ENCODE measurements at regions not wholly inside any gene's neighbourhood (a gene's known extent, or its start where the extent isn't known, plus 50 kb on each side); places are given as distances from the start of the nearest gene placed in this dataset.
A peak's percentile ranks its signal among the peaks of the same experiment; 100 is the strongest.
"Not testable (repeated sequence)": the region's sequence is repeated elsewhere in the genome, so short reads cannot be mapped to it uniquely, and the experiment has no call there.

DNA sequence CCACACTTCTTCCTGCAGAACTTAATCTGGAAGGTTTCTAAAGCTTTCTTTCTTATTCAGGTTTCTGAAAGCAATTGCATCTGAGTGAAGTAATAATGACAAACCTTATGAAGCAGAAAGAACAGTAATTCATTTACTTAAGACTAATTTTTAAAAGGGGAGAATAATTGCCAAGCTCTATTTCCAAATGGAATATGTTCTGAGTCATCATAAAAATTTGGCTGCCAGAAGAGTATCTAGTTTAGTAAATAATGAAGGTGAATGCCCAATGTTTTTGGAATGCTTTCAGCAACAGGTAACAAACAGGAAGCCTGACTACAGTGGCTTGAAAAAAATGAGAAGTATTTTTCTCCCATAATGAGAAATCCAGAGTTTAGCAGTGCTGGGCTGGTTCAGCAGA, 227.3 kb upstream of the TET2 start:
- H3K4me1 ChIP-seq (ENCODE audit: insufficient read depth): no peaks in the 10 kb centered on the region
- H3K27me3 ChIP-seq: no peaks in the 10 kb centered on the region
- no peaks in the 10 kb centered on the region for H4K20me1 ChIP-seq (ENCODE audit: insufficient read depth, poor library complexity, severe bottlenecking)
- DNase-seq (ENCODE audit: low spot score): no peak
- H3K36me3 ChIP-seq (replicated peaks; ENCODE audit: insufficient read depth, low read depth): no peaks in the 10 kb centered on the region
- no peak overlapping the region for H2AFZ ChIP-seq
- H3K4me3 ChIP-seq: no peak overlapping the region
- no peaks in the 10 kb centered on the region for H3K79me2 ChIP-seq
- no peak for TF ChIP-seq CTCF (IDR thresholded peaks at IDR 0.05; ENCODE audit: poor library complexity)
- TF ChIP-seq EZH2 (IDR thresholded peaks at IDR 0.05; ENCODE audit: borderline replicate concordance): no peak
- no peak for TF ChIP-seq EZH2phosphoT487 (IDR thresholded peaks at IDR 0.05; ENCODE audit: low read depth, severe bottlenecking, unreplicated experiment)
- no peak overlapping the region for H3K4me2 ChIP-seq
- no peaks in the 10 kb centered on the region for H3K9me3 ChIP-seq (ENCODE audit: low read depth)
- H3K9me2 ChIP-seq (replicated peaks; ENCODE audit: insufficient read depth): no peaks in the 10 kb centered on the region
- no peak overlapping the region for H3K27ac ChIP-seq

- no peak for TF ChIP-seq EZH2 (IDR thresholded peaks at IDR 0.05; ENCODE audit: borderline replicate concordance)
- no peak for TF ChIP-seq EZH2phosphoT487 (IDR thresholded peaks at IDR 0.05; ENCODE audit: low read depth, severe bottlenecking, unreplicated experiment)
- no peak for TF ChIP-seq CTCF (IDR thresholded peaks at IDR 0.05; ENCODE audit: poor library complexity)
Observed at GRCh38 chr4:104930298-104930697, 216.4 kb upstream of the TET2 start.

GRCh38 chr4:104930745-104931736, 215.6 kb upstream of the TET2 start:
- not testable (repeated sequence) for H3K36me3 ChIP-seq (replicated peaks; ENCODE audit: insufficient read depth, low read depth); H3K27ac ChIP-seq; H3K4me2 ChIP-seq; H3K79me2 ChIP-seq; H2AFZ ChIP-seq; H4K20me1 ChIP-seq (ENCODE audit: insufficient read depth, poor library complexity, severe bottlenecking); H3K9me3 ChIP-seq (ENCODE audit: low read depth); H3K27me3 ChIP-seq; H3K9me2 ChIP-seq (replicated peaks; ENCODE audit: insufficient read depth); H3K4me1 ChIP-seq (ENCODE audit: insufficient read depth); H3K4me3 ChIP-seq
- whole genome bisulfite sequencing (ENCODE audit: low lambda C conversion rate, missing lambda C conversion rate): 30% methylated on average over 5 of the region's 5 CpGs
- TF ChIP-seq CTCF (IDR thresholded peaks at IDR 0.05; ENCODE audit: poor library complexity): peak; percentile 30
- peak; percentile 22 for DNase-seq (ENCODE audit: low spot score)

More at GRCh38 chr4:104930298-104930697, 216.4 kb upstream of the TET2 start:
- no peaks in the 10 kb centered on the region for H4K20me1 ChIP-seq (ENCODE audit: insufficient read depth, poor library complexity, severe bottlenecking)
- H3K4me1 ChIP-seq (ENCODE audit: insufficient read depth): no peaks in the 10 kb centered on the region
- H3K4me2 ChIP-seq: no peak overlapping the region
- H3K4me3 ChIP-seq: no peak overlapping the region
- no peak overlapping the region for H2AFZ ChIP-seq
- no peaks in the 10 kb centered on the region for H3K36me3 ChIP-seq (replicated peaks; ENCODE audit: insufficient read depth, low read depth)
- H3K27me3 ChIP-seq: peaks cover 7% of the 10 kb centered on the region
- no peak overlapping the region for H3K27ac ChIP-seq
- DNase-seq (ENCODE audit: low spot score): no peak
- H3K9me3 ChIP-seq (ENCODE audit: low read depth): no peaks in the 10 kb centered on the region
- no peaks in the 10 kb centered on the region for H3K79me2 ChIP-seq
- WGBS (ENCODE audit: low lambda C conversion rate, missing lambda C conversion rate): 88% methylated on average over 7 of the region's 7 CpGs
- no peaks in the 10 kb centered on the region for H3K9me2 ChIP-seq (replicated peaks; ENCODE audit: insufficient read depth)
